Common myeloid progenitor, CD34-positive (primary cell): ENCODE measurements at regions not wholly inside any gene's neighbourhood (a gene's known extent, or its start where the extent isn't known, plus 50 kb on each side); places are given as distances from the start of the nearest gene placed in this dataset.
"Not testable (repeated sequence)": the region's sequence is repeated elsewhere in the genome, so short reads cannot be mapped to it uniquely, and the experiment has no call there.

Experiments
- CTCF ChIA-PET: fragments of 350-600 bp; sonication (Branson Sonifier 250); formaldehyde crosslinking; loops from one replicate; lab custom pipeline; 2021; ENCODE audit warnings: antibody characterized with exemption; lab: Charles Lee
- POLR2A ChIA-PET: fragments of 350-600 bp; sonication (Branson Sonifier 250); formaldehyde crosslinking; loops from one replicate; lab custom pipeline; 2021; ENCODE audit warnings: antibody characterized with exemption; lab: Charles Lee
- DNase-seq, 3 donors: peaks; one replicate each; pipeline versions ENCODE4 v3.0.0 to v3.0.0-alpha.2; 2013
- H3K27ac ChIP-seq, 2 experiments: 1 replicate in 1 of 2; 2 replicates in 1 of 2; pipeline ENCODE4 v1.7.0; 2013; ENCODE audit warnings: inconsistent platforms in 2 of 2, low read length in 2 of 2, mild to moderate bottlenecking in 2 of 2, low read depth in 1 of 2, moderate library complexity in 1 of 2; ENCODE audit not compliant: severe bottlenecking in 2 of 2, insufficient read depth in 1 of 2, poor library complexity in 1 of 2
- H3K27me3 ChIP-seq, 5 experiments: replicated peaks in 2 of 5; 1 replicate in 3 of 5; 2 replicates in 2 of 5; pipeline versions ENCODE4 v1.6.1 to v1.7.0; 2013; ENCODE audit warnings: low read length in 4 of 5, mild to moderate bottlenecking in 2 of 5, moderate library complexity in 2 of 5, inconsistent platforms in 1 of 5; ENCODE audit not compliant: insufficient read depth in 5 of 5, control insufficient read depth in 4 of 5
- H3K36me3 ChIP-seq, 4 experiments: 1 replicate in 2 of 4; 2 replicates in 2 of 4; pipeline versions ENCODE4 v1.6.1 to v1.7.0; 2013; ENCODE audit warnings: low read length in 3 of 4, control low read depth in 1 of 4, mild to moderate bottlenecking in 1 of 4; ENCODE audit not compliant: control insufficient read depth in 4 of 4, insufficient read depth in 4 of 4
- H3K4me1 ChIP-seq, 4 experiments: 1 replicate in 3 of 4; 2 replicates in 1 of 4; pipeline versions ENCODE4 v1.6.1 to v1.7.1; 2013; ENCODE audit warnings: low read length in 3 of 4, mild to moderate bottlenecking in 3 of 4, control low read depth in 1 of 4, inconsistent platforms in 1 of 4, moderate library complexity in 1 of 4; ENCODE audit not compliant: control insufficient read depth in 4 of 4, insufficient read depth in 4 of 4; ENCODE audit errors: control extremely low read depth in 1 of 4
- H3K4me3 ChIP-seq, 7 experiments: 1 replicate in 4 of 7; 2 replicates in 3 of 7; pipeline versions ENCODE4 v1.5.1 to v1.7.0; 2013; ENCODE audit warnings: mild to moderate bottlenecking in 7 of 7, low read length in 6 of 7, moderate library complexity in 6 of 7, inconsistent platforms in 2 of 7, low read depth in 2 of 7, control low read depth in 1 of 7; ENCODE audit not compliant: insufficient read depth in 4 of 7, control insufficient read depth in 1 of 7; ENCODE audit errors: extremely low read depth in 1 of 7
- H3K9me3 ChIP-seq, 5 experiments: 1 replicate in 4 of 5; 2 replicates in 1 of 5; pipeline versions ENCODE4 v1.6.1 to v1.7.1; 2013; ENCODE audit warnings: low read length in 4 of 5, mild to moderate bottlenecking in 2 of 5, inconsistent platforms in 1 of 5, low read depth in 1 of 5, moderate library complexity in 1 of 5; ENCODE audit not compliant: control insufficient read depth in 4 of 5, insufficient read depth in 2 of 5; ENCODE audit errors: control extremely low read depth in 1 of 5
- WGBS: methylation state at CpG from one replicate; pipeline ENCODE4 v1.1.5; 2013; ENCODE audit not compliant: insufficient coverage; 5-methylcytosine and 5-hydroxymethylcytosine counted together

- CTCF ChIA-PET, result interaction anchor here (1.1 kb wide), 1 partner anchor 116 kb away, joined by 3 read pairs; no protein-coding TSS in a partner anchor
- H3K9me3 ChIP-seq, DNase-seq, POLR2A ChIA-PET, H3K4me1 ChIP-seq, H3K27me3 ChIP-seq, H3K4me3 ChIP-seq, H3K36me3 ChIP-seq, H3K27ac ChIP-seq: not testable (repeated sequence)
- WGBS, result no CpG with 5 or more reads among the region's 19 CpGs
Observed at GRCh38 chr3:75444634-75445033, 219.5 kb upstream of the FRG2C start.

DNA sequence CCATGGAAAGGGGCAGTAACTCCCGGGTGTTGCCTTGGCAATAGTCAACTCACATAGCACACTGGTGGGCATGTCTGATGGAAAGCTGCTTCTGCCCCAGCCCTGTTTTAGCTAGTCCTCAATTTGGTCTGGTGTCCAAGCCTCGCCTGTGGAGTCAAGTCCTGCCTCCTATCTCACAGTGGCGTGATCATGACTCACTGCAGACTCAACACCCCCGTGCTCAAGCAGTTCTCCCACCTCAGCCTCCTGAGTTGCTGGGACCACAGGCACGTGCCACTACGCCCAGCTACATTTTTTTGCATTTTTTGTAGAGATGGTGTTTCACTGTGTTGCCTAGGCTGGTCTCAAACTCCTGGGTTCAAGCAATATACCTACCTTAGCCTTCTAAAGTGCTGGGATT lies 218.9 kb upstream of the FRG2C start:
- DNase-seq, H3K4me1 ChIP-seq, H3K9me3 ChIP-seq, H3K27me3 ChIP-seq, H3K36me3 ChIP-seq, H3K27ac ChIP-seq, H3K4me3 ChIP-seq, CTCF ChIA-PET, POLR2A ChIA-PET: not testable (repeated sequence)
- no CpG with 5 or more reads among the region's 6 CpGs for WGBS

DNA sequence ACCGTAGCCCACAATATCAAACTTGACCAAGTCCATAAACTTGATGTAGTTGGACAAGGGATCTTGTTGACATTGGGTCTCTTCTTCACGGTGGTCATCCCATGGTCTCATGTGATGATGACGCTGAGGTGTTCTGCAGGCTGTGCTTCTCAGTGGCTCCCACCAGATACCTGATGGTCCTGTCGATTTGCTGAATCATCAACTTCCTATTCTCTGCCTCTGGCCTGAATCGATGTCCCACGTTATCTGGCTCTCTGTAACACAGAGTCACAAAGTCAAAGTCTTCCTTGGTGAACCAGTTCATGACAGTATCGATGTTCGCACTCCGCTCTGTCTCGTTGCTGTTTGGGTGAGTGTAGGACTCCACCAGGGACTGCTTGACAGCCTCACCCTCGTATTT lies 217.2 kb upstream of the FRG2C start:
- H3K27ac ChIP-seq, H3K4me3 ChIP-seq, H3K36me3 ChIP-seq, H3K4me1 ChIP-seq, CTCF ChIA-PET, POLR2A ChIA-PET, DNase-seq, H3K9me3 ChIP-seq, H3K27me3 ChIP-seq: not testable (repeated sequence)
- no CpG with 5 or more reads among the region's 11 CpGs for WGBS

- WGBS, result no CpG with 5 or more reads among the region's 11 CpGs
- DNase-seq, H3K4me1 ChIP-seq, CTCF ChIA-PET, H3K27ac ChIP-seq, H3K9me3 ChIP-seq, H3K27me3 ChIP-seq, H3K36me3 ChIP-seq, H3K4me3 ChIP-seq, POLR2A ChIA-PET: not testable (repeated sequence)
Observed at GRCh38 chr3:75453328-75453727, 210.8 kb upstream of the FRG2C start.

DNA sequence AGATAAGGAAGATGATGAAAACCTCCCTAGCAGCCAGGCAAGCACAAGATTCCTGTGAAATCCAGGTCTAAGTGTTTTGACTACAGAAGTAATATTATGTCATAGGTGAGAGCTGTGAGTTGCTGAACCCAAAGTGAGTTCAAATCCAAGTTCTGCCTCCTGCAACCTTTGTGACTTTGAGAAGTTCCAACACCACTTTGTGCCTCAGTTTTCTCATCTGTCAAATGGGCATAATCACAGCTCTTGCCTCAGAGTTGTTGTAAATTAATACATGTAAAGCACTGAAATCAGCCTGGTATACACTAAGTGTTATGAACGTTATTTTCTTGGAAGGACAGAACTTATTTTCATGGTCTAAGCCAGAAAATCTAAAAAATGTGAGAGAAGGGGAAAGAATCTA lies 210.3 kb upstream of the FRG2C start:
- H3K36me3 ChIP-seq, POLR2A ChIA-PET, H3K27me3 ChIP-seq, H3K9me3 ChIP-seq, H3K4me3 ChIP-seq, H3K27ac ChIP-seq, DNase-seq, H3K4me1 ChIP-seq, CTCF ChIA-PET: not testable (repeated sequence)
- WGBS, result no CpG with 5 or more reads among the region's 1 CpG

GRCh38 chr3:75474530-75474929 lies 189.6 kb upstream of the FRG2C start:
- DNase-seq, CTCF ChIA-PET, H3K36me3 ChIP-seq, H3K27ac ChIP-seq, POLR2A ChIA-PET, H3K27me3 ChIP-seq, H3K4me1 ChIP-seq, H3K9me3 ChIP-seq, H3K4me3 ChIP-seq: not testable (repeated sequence)
- WGBS, result no CpG with 5 or more reads among the region's 4 CpGs

DNA sequence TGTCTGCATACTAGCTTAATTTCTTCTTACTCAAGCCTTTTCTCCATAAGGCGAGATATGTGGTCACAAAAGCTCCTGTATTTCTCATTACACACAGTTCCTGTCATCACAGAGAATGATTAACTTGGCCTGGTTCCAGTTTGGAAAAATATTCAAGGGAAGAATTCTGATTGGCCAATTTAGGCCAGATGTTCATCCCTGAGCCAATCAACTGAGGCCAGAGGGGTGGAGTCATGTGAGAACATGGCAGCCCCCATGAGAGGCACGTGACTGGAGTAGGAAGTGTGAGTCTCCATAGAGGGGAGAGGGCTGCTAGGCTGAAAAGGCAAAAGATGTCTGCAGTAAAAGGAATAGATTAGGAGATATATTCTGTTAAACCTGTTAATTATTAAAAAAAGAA lies 167.5 kb upstream of the FRG2C start:
- H3K4me1 ChIP-seq, H3K4me3 ChIP-seq, CTCF ChIA-PET, POLR2A ChIA-PET, DNase-seq, H3K9me3 ChIP-seq, H3K27ac ChIP-seq, H3K27me3 ChIP-seq, H3K36me3 ChIP-seq: not testable (repeated sequence)
- WGBS, result no CpG with 5 or more reads among the region's 2 CpGs
